Uterus (tissue), 2 donors: ENCODE measurements at regions not wholly inside any gene's neighbourhood (a gene's known extent, or its start where the extent isn't known, plus 50 kb on each side); places are given as distances from the start of the nearest gene placed in this dataset.

Source experiments
- CTCF ChIP-seq, 4 experiments: fragments of 200-600 bp in 2 of 4; fragments of 450-650 bp in 2 of 4; sonication (generic) in 2 of 4; IDR thresholded peaks; one replicate each; pipeline ENCODE4 v1.5.1; 2016 to 2019; ENCODE audit warnings: antibody characterized with exemption in 4 of 4, mild to moderate bottlenecking in 2 of 4, moderate library complexity in 1 of 4
- POLR2A ChIP-seq, 2 donors: fragments of 450-650 bp; IDR thresholded peaks; one replicate each; pipeline ENCODE4 v1.6.1; 2016; ENCODE audit warnings: antibody characterized with exemption in 2 of 2, mild to moderate bottlenecking in 1 of 2, moderate library complexity in 1 of 2

- no peak for TF ChIP-seq CTCF (IDR thresholded peaks at IDR 0.05)
- no peak for TF ChIP-seq POLR2A (IDR thresholded peaks at IDR 0.05)
Measured at GRCh38 chr10:123470336-123470921, 195.7 kb upstream of the GPR26 start.
